ENCODE measurements at regions not wholly inside any gene's neighbourhood (a gene's known extent, or its start where the extent isn't known, plus 50 kb on each side); places are given as distances from the start of the nearest gene placed in this dataset.

DNA sequence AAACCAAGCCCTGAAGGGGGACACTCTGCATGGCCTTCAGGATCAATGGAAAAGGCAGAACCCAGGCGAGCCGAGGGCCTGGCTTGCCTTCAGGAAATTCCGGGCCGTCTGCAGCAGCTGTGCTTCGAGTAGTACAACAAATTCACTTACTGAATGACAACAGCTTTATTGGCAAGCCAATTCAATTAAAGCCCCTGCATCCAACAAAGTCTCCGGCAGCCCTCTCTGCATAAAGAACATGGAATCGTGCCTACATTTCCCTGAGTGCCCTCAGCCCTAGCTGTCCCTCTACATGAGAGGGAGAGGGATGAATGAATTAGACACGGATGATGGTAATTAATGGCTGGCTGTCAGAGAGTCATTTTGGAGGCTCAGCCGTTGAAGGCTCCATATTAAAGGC is 189.0 kb downstream of the BCL11A start:
- no peak for FAIRE-seq
- H3K14ac ChIP-seq (ENCODE audit: insufficient read length), result no peak overlapping the region
- H2BK15ac ChIP-seq (ENCODE audit: low read length), result no peak overlapping the region
- H3K79me2 ChIP-seq (ENCODE audit: control insufficient read depth in 1 of 2, insufficient read depth in 2 of 2, low read length in 2 of 2), result no peaks in the 10 kb centered on the region
- no peak overlapping the region for H4K8ac ChIP-seq (ENCODE audit: extremely low read depth, insufficient read depth, low read length)
- no peaks in the 10 kb centered on the region for H3K23me2 ChIP-seq (ENCODE audit: low read depth, low read length)
- DNase-seq (ENCODE audit: low read depth in 1 of 2, low spot score in 2 of 2), result no peak
- H2AFZ ChIP-seq (ENCODE audit: low read length), result no peak overlapping the region
- H4K20me1 ChIP-seq (replicated peaks in 1 of 2; ENCODE audit: control insufficient read depth in 1 of 2, insufficient read depth in 2 of 2, low read length in 2 of 2), result no peaks in the 10 kb centered on the region
- H4K5ac ChIP-seq (ENCODE audit: insufficient read length, low read depth, low read length), result no peak overlapping the region
- H3K56ac ChIP-seq (replicated peaks; ENCODE audit: insufficient read length, low read depth, low read length), result no peak overlapping the region
- POLR2A ChIA-PET (ENCODE audit: partially characterized antibody), result no interaction called here
- no peak overlapping the region for H2BK12ac ChIP-seq (ENCODE audit: low read depth, low read length)
- H3K9me3 ChIP-seq (ENCODE audit: insufficient read depth in 2 of 2, low read depth in 1 of 2, low read length in 1 of 2), result no peaks in the 10 kb centered on the region
- H3K27me3 ChIP-seq (replicated peaks in 1 of 4; ENCODE audit: control insufficient read depth in 3 of 4, extremely low read depth in 1 of 4, insufficient read depth in 3 of 4, low read length in 3 of 4), result no peaks in the 10 kb centered on the region
- H3K4me2 ChIP-seq (ENCODE audit: insufficient read depth in 1 of 2, low read depth in 2 of 2, low read length in 2 of 2), result no peak overlapping the region
- peaks cover 0 to 7% (median 1%) of the 10 kb centered on the region in 4 experiments; a peak in 3 of 7 replicates for H3K4me1 ChIP-seq (replicated peaks in 1 of 4; ENCODE audit: control insufficient read depth in 3 of 4, insufficient read depth in 4 of 4, low read length in 3 of 4)
- TF ChIP-seq NRF1 (IDR thresholded peaks at IDR 0.05; ENCODE audit: low read depth, low read length) (no peak), GABPA (IDR thresholded peaks at IDR 0.05; ENCODE audit: borderline replicate concordance, insufficient read depth, low read length) (no peak)
- WGBS, 2 experiments (ENCODE audit: extremely low coverage in 1 of 2, insufficient coverage in 1 of 2, insufficient read length in 1 of 2, insufficient replicate concordance in 2 of 2, low coverage in 1 of 2, low lambda C conversion rate in 2 of 2, missing lambda C conversion rate in 1 of 2), result 85% methylated on average over 9 of the region's 9 CpGs; no CpG with 5 or more reads in 1 of the 2 experiments
- H3K27ac ChIP-seq (ENCODE audit: low read depth, low read length), result no peak overlapping the region
- no peak overlapping the region for H2AK5ac ChIP-seq (ENCODE audit: low read depth, low read length)
- no peak overlapping the region for H3K9ac ChIP-seq (replicated peaks in 1 of 4; ENCODE audit: extremely low read depth in 1 of 4, low read depth in 3 of 4, low read length in 3 of 4)
- H3K4ac ChIP-seq (replicated peaks; ENCODE audit: insufficient read length, low read depth, low read length), result no peak overlapping the region
- H4K91ac ChIP-seq (replicated peaks; ENCODE audit: insufficient read length, low read length), result no peak overlapping the region
- H3K23ac ChIP-seq (ENCODE audit: insufficient read length), result no peak overlapping the region
- H3K79me1 ChIP-seq (ENCODE audit: low read depth, low read length), result no peaks in the 10 kb centered on the region
- no peak overlapping the region for H2BK120ac ChIP-seq (replicated peaks; ENCODE audit: low read depth, low read length)
- H3K18ac ChIP-seq (ENCODE audit: extremely low read depth, low read length), result no peak overlapping the region
- no peak overlapping the region for H2BK20ac ChIP-seq (ENCODE audit: low read length)
- CTCF ChIA-PET (ENCODE audit: partially characterized antibody), result interaction anchor here (1.0 kb wide), 1 partner anchor 75 kb away, joined by 3 read pairs; no protein-coding TSS in a partner anchor
- no peak overlapping the region for H3K4me3 ChIP-seq (ENCODE audit: extremely low read depth in 1 of 4, insufficient read depth in 2 of 4, low read depth in 3 of 4, low read length in 4 of 4)
- H3K36me3 ChIP-seq (ENCODE audit: control insufficient read depth in 2 of 4, insufficient read depth in 4 of 4, low read length in 3 of 4), result no peaks in the 10 kb centered on the region
- no peak overlapping the region for H2BK5ac ChIP-seq (ENCODE audit: low read depth, low read length)
